ENCODE measurements at regions not wholly inside any gene's neighbourhood (a gene's known extent, or its start where the extent isn't known, plus 50 kb on each side); places are given as distances from the start of the nearest gene placed in this dataset.
A peak's percentile ranks its signal among the peaks of the same experiment; 100 is the strongest.

GRCh38 chrX:138859421-138859820 lies 147.9 kb upstream of the FGF13 start:
- Histone ChIP-seq H3K14ac (ENCODE audit: low read length in 2 of 2) (no peak overlapping the region), H3K9ac (ENCODE audit: low read length) (peak overlapping the region; percentile 58), H3K4me1 (ENCODE audit: control insufficient read depth, insufficient read depth, low read depth, low read length) (peaks cover 4% of the 10 kb centered on the region)

GRCh38 chrX:138858951-138859350 lies 147.4 kb upstream of the FGF13 start:
- Histone ChIP-seq H3K4me1 (ENCODE audit: control insufficient read depth, insufficient read depth, low read depth, low read length) (peaks cover 4% of the 10 kb centered on the region), H2BK5ac (ENCODE audit: low read depth, low read length, poor library complexity, severe bottlenecking) (no peak overlapping the region), H4K8ac (ENCODE audit: low read length) (no peak overlapping the region), H2BK15ac (ENCODE audit: low read depth, poor library complexity, severe bottlenecking) (no peak overlapping the region), H2AFZ (ENCODE audit: low read depth, low read length) (no peak overlapping the region), H3K4me3 (ENCODE audit: insufficient read depth in 1 of 2, low read depth in 1 of 2, low read length in 2 of 2) (no peak overlapping the region), H3K9ac (ENCODE audit: low read length) (peak overlapping the region; percentile 58), H2BK12ac (ENCODE audit: low read length in 2 of 2) (no peak overlapping the region), H3K14ac (ENCODE audit: low read length in 2 of 2) (no peak overlapping the region), H3K23ac (ENCODE audit: low read length in 2 of 2) (no peak overlapping the region), H3K27ac (ENCODE audit: low read length, poor library complexity, severe bottlenecking) (no peak overlapping the region), H2AK5ac (ENCODE audit: low read length, severe bottlenecking) (no peak overlapping the region), H3K27me3 (ENCODE audit: control insufficient read depth in 1 of 2, insufficient read depth in 1 of 2, low read length in 2 of 2) (no peaks in the 10 kb centered on the region), H4K91ac (ENCODE audit: low read length) (no peak overlapping the region), H2BK120ac (ENCODE audit: low read depth, low read length) (no peak overlapping the region), H3K18ac (ENCODE audit: low read depth in 1 of 2, low read length in 2 of 2) (no peak overlapping the region), H3K9me3 (ENCODE audit: control insufficient read depth, low read length) (no peaks in the 10 kb centered on the region), H3K4me2 (ENCODE audit: low read length, poor library complexity, severe bottlenecking) (no peak overlapping the region), H3K4ac (ENCODE audit: low read depth in 1 of 2, low read length in 2 of 2) (no peak overlapping the region), H3K79me1 (replicated peaks; ENCODE audit: low read length, poor library complexity, severe bottlenecking) (no peaks in the 10 kb centered on the region), H3K36me3 (ENCODE audit: control insufficient read depth in 1 of 2, insufficient read depth in 2 of 2, low read depth in 1 of 2, low read length in 2 of 2) (no peaks in the 10 kb centered on the region)
- WGBS: 47% methylated on average over 4 of the region's 4 CpGs
- peak; percentile 0 for DNase-seq

More at GRCh38 chrX:138859421-138859820, 147.9 kb upstream of the FGF13 start:
- Histone ChIP-seq H3K4ac (ENCODE audit: low read depth in 1 of 2, low read length in 2 of 2) (no peak overlapping the region), H2BK5ac (ENCODE audit: low read depth, low read length, poor library complexity, severe bottlenecking) (no peak overlapping the region), H2BK15ac (ENCODE audit: low read depth, poor library complexity, severe bottlenecking) (no peak overlapping the region), H3K18ac (ENCODE audit: low read depth in 1 of 2, low read length in 2 of 2) (no peak overlapping the region), H2AK5ac (ENCODE audit: low read length, severe bottlenecking) (no peak overlapping the region), H3K79me1 (replicated peaks; ENCODE audit: low read length, poor library complexity, severe bottlenecking) (no peaks in the 10 kb centered on the region), H2BK12ac (ENCODE audit: low read length in 2 of 2) (no peak overlapping the region), H3K27me3 (ENCODE audit: control insufficient read depth in 1 of 2, insufficient read depth in 1 of 2, low read length in 2 of 2) (no peaks in the 10 kb centered on the region), H3K36me3 (ENCODE audit: control insufficient read depth in 1 of 2, insufficient read depth in 2 of 2, low read depth in 1 of 2, low read length in 2 of 2) (no peaks in the 10 kb centered on the region), H3K4me3 (ENCODE audit: insufficient read depth in 1 of 2, low read depth in 1 of 2, low read length in 2 of 2) (no peak overlapping the region), H4K91ac (ENCODE audit: low read length) (no peak overlapping the region), H3K23ac (ENCODE audit: low read length in 2 of 2) (no peak overlapping the region), H3K27ac (ENCODE audit: low read length, poor library complexity, severe bottlenecking) (no peak overlapping the region), H4K8ac (ENCODE audit: low read length) (no peak overlapping the region), H2AFZ (ENCODE audit: low read depth, low read length) (no peak overlapping the region), H2BK120ac (ENCODE audit: low read depth, low read length) (no peak overlapping the region), H3K4me2 (ENCODE audit: low read length, poor library complexity, severe bottlenecking) (no peak overlapping the region), H3K9me3 (ENCODE audit: control insufficient read depth, low read length) (no peaks in the 10 kb centered on the region)
- peak; percentile 1 for DNase-seq
- no CpG with 5 or more reads among the region's 2 CpGs for WGBS

- 0% methylated on average over 1 of the region's 4 CpGs for WGBS
- Histone ChIP-seq H2BK12ac (ENCODE audit: low read length in 2 of 2) (no peak overlapping the region), H3K9me3 (ENCODE audit: control insufficient read depth, low read length) (no peaks in the 10 kb centered on the region), H3K4me3 (ENCODE audit: insufficient read depth in 1 of 2, low read depth in 1 of 2, low read length in 2 of 2) (no peak overlapping the region), H3K4me1 (ENCODE audit: control insufficient read depth, insufficient read depth, low read depth, low read length) (peaks cover 4% of the 10 kb centered on the region), H3K4me2 (ENCODE audit: low read length, poor library complexity, severe bottlenecking) (no peak overlapping the region), H3K14ac (ENCODE audit: low read length in 2 of 2) (no peak overlapping the region), H3K36me3 (ENCODE audit: control insufficient read depth in 1 of 2, insufficient read depth in 2 of 2, low read depth in 1 of 2, low read length in 2 of 2) (no peaks in the 10 kb centered on the region), H2BK5ac (ENCODE audit: low read depth, low read length, poor library complexity, severe bottlenecking) (no peak overlapping the region), H3K27me3 (ENCODE audit: control insufficient read depth in 1 of 2, insufficient read depth in 1 of 2, low read length in 2 of 2) (no peaks in the 10 kb centered on the region), H3K27ac (ENCODE audit: low read length, poor library complexity, severe bottlenecking) (no peak overlapping the region), H4K8ac (ENCODE audit: low read length) (no peak overlapping the region), H3K9ac (ENCODE audit: low read length) (peak overlapping the region; percentile 58), H3K23ac (ENCODE audit: low read length in 2 of 2) (no peak overlapping the region), H3K79me1 (replicated peaks; ENCODE audit: low read length, poor library complexity, severe bottlenecking) (no peaks in the 10 kb centered on the region), H2BK15ac (ENCODE audit: low read depth, poor library complexity, severe bottlenecking) (no peak overlapping the region), H2AFZ (ENCODE audit: low read depth, low read length) (no peak overlapping the region), H2BK120ac (ENCODE audit: low read depth, low read length) (no peak overlapping the region), H3K4ac (ENCODE audit: low read depth in 1 of 2, low read length in 2 of 2) (no peak overlapping the region), H4K91ac (ENCODE audit: low read length) (no peak overlapping the region), H3K18ac (ENCODE audit: low read depth in 1 of 2, low read length in 2 of 2) (no peak overlapping the region), H2AK5ac (ENCODE audit: low read length, severe bottlenecking) (no peak overlapping the region)
- DNase-seq: peak; percentile 67
Observed at GRCh38 chrX:138858438-138858837, 146.9 kb upstream of the FGF13 start.

- Histone ChIP-seq H3K4ac (ENCODE audit: low read depth in 1 of 2, low read length in 2 of 2) (no peak overlapping the region), H2BK5ac (ENCODE audit: low read depth, low read length, poor library complexity, severe bottlenecking) (no peak overlapping the region), H4K8ac (ENCODE audit: low read length) (no peak overlapping the region), H2BK12ac (ENCODE audit: low read length in 2 of 2) (no peak overlapping the region), H3K9ac (ENCODE audit: low read length) (no peak overlapping the region), H3K36me3 (ENCODE audit: control insufficient read depth in 1 of 2, insufficient read depth in 2 of 2, low read depth in 1 of 2, low read length in 2 of 2) (no peaks in the 10 kb centered on the region), H3K18ac (ENCODE audit: low read depth in 1 of 2, low read length in 2 of 2) (no peak overlapping the region), H3K9me3 (ENCODE audit: control insufficient read depth, low read length) (no peaks in the 10 kb centered on the region), H3K4me3 (ENCODE audit: insufficient read depth in 1 of 2, low read depth in 1 of 2, low read length in 2 of 2) (no peak overlapping the region), H3K27me3 (ENCODE audit: control insufficient read depth in 1 of 2, insufficient read depth in 1 of 2, low read length in 2 of 2) (no peaks in the 10 kb centered on the region), H3K4me1 (ENCODE audit: control insufficient read depth, insufficient read depth, low read depth, low read length) (peaks cover 4% of the 10 kb centered on the region), H3K4me2 (ENCODE audit: low read length, poor library complexity, severe bottlenecking) (no peak overlapping the region), H3K79me1 (replicated peaks; ENCODE audit: low read length, poor library complexity, severe bottlenecking) (no peaks in the 10 kb centered on the region), H3K27ac (ENCODE audit: low read length, poor library complexity, severe bottlenecking) (no peak overlapping the region), H2BK120ac (ENCODE audit: low read depth, low read length) (no peak overlapping the region), H3K14ac (ENCODE audit: low read length in 2 of 2) (no peak overlapping the region), H4K91ac (ENCODE audit: low read length) (no peak overlapping the region), H3K23ac (ENCODE audit: low read length in 2 of 2) (no peak overlapping the region), H2AK5ac (ENCODE audit: low read length, severe bottlenecking) (no peak overlapping the region), H2BK15ac (ENCODE audit: low read depth, poor library complexity, severe bottlenecking) (no peak overlapping the region), H2AFZ (ENCODE audit: low read depth, low read length) (no peak overlapping the region)
- WGBS: 91% methylated on average over 9 of the region's 12 CpGs
- DNase-seq: no peak
Observed at GRCh38 chrX:138856881-138857604, 145.5 kb upstream of the FGF13 start.
